Panc1 (cell line): ENCODE measurements at regions not wholly inside any gene's neighbourhood (a gene's known extent, or its start where the extent isn't known, plus 50 kb on each side); places are given as distances from the start of the nearest gene placed in this dataset.

Source experiments
- ATAC-seq: fragments of 200-7000 bp; cut with Tn5 transposase; 2 replicates; pipeline ENCODE4 v1.9.1; 2020; ENCODE audit warnings: mild to moderate bottlenecking, moderate library complexity
- BruUV-seq: library from RNA; stranded (reverse); fragments of 400-500 nt; replicated peaks from 2 replicates; lab custom pipeline; 2021; lab: Mats Ljungman, UMichigan
- CTCF ChIA-PET: fragments of 300-600 bp; sonication (Branson Sonifier 250); formaldehyde crosslinking; loops from one replicate; lab custom pipeline; 2022; ENCODE audit warnings: antibody characterized with exemption; lab: Charles Lee
- POLR2A ChIA-PET: fragments of 300-600 bp; sonication (Branson Sonifier 250); formaldehyde crosslinking; loops from one replicate; lab custom pipeline; 2022; ENCODE audit warnings: antibody characterized with exemption; lab: Charles Lee
- DNase-seq: peaks from one replicate; pipeline ENCODE4 v3.0.0-alpha.2; 2010; ENCODE audit warnings: low read depth, low spot score
- H3K27ac ChIP-seq: 2 replicates; pipeline ENCODE4 v1.5.1; 2011; ENCODE audit warnings: mild to moderate bottlenecking, low read length, inconsistent platforms
- H3K27me3 ChIP-seq: fragments of 200-500 bp; sonication (Bioruptor generic); 2 replicates; pipeline ENCODE4 v1.6.0; 2014; ENCODE audit warnings: low read length, inconsistent platforms; ENCODE audit not compliant: control insufficient read depth, insufficient read depth
- H3K36me3 ChIP-seq: fragments of 200-500 bp; sonication (Bioruptor generic); 2 replicates; pipeline ENCODE4 v1.5.1; 2014; ENCODE audit warnings: inconsistent platforms, mild to moderate bottlenecking, low read length, moderate library complexity; ENCODE audit not compliant: control insufficient read depth, insufficient read depth
- H3K4me1 ChIP-seq: 2 replicates; pipeline ENCODE4 v1.5.1; 2011; ENCODE audit warnings: inconsistent platforms, mild to moderate bottlenecking, low read length, moderate library complexity; ENCODE audit not compliant: control insufficient read depth, insufficient read depth
- H3K4me3 ChIP-seq, 2 experiments: 2 replicates each; pipeline ENCODE4 v1.5.1; 2011 to 2012; ENCODE audit warnings: low read depth in 2 of 2, low read length in 2 of 2, mild to moderate bottlenecking in 2 of 2, inconsistent platforms in 1 of 2, moderate library complexity in 1 of 2
- H3K9me3 ChIP-seq: fragments of 200-500 bp; sonication (Bioruptor generic); 2 replicates; pipeline ENCODE4 v1.5.1; 2014; ENCODE audit warnings: low read depth, mild to moderate bottlenecking, inconsistent platforms, low read length, moderate library complexity; ENCODE audit not compliant: control insufficient read depth, insufficient read depth
- POLR2AphosphoS5 ChIP-seq: IDR thresholded peaks from 2 replicates; pipeline ENCODE4 v1.6.1; 2012; ENCODE audit warnings: mild to moderate bottlenecking, low read depth, low read length, moderate library complexity
- SIN3A ChIP-seq: IDR thresholded peaks from 2 replicates; pipeline ENCODE4 v1.6.1; 2012; ENCODE audit warnings: low read depth, mild to moderate bottlenecking, low read length, moderate library complexity, borderline replicate concordance; ENCODE audit not compliant: insufficient read depth
- TCF7L2 ChIP-seq: IDR thresholded peaks from 2 replicates; pipeline ENCODE4 v1.6.1; 2011; ENCODE audit warnings: mild to moderate bottlenecking, low read depth, low read length, inconsistent platforms
- in situ Hi-C: cut with HindIII; loops from 2 replicates; pipeline ENCODE4 v1.10.0; 2016; ENCODE audit warnings: low sequenced_read_pairs, low pct_unique_long_range_greater_than_20kb
- intact Hi-C: fragments of 100-400 bp; cut with micrococcal nuclease; formaldehyde crosslinking; loops from one replicate; pipeline ENCODE4 v1.10.0; 2022; ENCODE audit not compliant: unreplicated experiment
- TF ChIP-seq, protein P1 (sequence below), 2 experiments: IDR thresholded peaks; 2 replicates each; pipeline ENCODE4 v1.6.1; 2011 to 2012; ENCODE audit warnings: low read depth in 2 of 2, control low read depth in 1 of 2, low read length in 1 of 2, mild to moderate bottlenecking in 1 of 2, moderate library complexity in 1 of 2; ENCODE audit not compliant: insufficient read depth in 1 of 2
- TF ChIP-seq, protein P2 (sequence below): fragments of 450-650 bp; IDR thresholded peaks from 2 replicates; pipeline ENCODE4 v1.5.1; 2017; ENCODE audit warnings: mild to moderate bottlenecking

DNA sequence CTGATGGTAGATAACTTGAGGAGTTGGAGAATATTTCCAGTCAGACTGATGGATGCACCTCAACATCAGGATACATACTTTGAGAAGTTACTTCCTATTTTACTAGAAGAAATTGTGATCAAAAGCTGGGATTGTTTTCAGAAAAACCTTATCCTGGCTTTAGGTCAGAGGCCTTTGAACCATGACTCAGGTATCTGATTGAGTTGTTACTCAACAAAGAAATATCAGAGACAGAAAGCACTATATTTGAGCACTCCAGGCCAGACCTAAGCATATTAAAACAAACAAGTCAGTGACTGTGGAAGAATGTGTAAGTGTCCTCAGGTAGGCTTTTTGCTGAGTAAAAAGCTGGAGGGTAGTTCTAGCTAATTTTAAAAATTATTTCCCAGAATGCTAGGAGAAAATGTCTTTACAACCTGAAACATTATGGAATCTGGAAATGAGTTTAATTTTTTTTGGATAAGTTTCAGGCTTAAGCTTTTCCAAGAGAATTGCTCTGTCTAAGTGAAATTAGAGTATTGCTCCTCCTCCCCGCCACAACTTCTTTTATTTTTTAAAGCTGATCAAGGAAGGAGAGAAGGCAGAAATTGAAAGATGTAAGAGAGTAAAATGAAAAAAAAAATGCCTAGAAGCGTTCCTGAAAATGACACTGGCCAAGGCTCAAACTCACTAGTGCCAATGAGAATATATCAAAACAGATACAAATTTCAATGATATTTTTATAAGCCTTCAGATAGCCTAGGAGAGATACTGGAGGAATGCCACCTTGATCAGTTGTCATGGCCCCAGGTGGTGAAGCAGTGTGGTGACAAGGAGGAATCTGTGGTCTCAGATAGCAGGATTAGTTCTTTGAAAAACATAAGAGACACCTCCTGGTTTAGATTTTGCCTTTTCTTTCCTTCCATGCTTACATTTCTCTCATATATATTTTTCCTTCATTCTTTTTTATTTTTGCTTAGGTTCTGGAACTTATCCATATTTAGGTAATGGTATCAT, 790.3 kb downstream of the TMTC2 start:
- CTCF ChIA-PET: no interaction called here
- BruUV-seq: no TSS peak
- POLR2A ChIA-PET: no interaction called here

DNA sequence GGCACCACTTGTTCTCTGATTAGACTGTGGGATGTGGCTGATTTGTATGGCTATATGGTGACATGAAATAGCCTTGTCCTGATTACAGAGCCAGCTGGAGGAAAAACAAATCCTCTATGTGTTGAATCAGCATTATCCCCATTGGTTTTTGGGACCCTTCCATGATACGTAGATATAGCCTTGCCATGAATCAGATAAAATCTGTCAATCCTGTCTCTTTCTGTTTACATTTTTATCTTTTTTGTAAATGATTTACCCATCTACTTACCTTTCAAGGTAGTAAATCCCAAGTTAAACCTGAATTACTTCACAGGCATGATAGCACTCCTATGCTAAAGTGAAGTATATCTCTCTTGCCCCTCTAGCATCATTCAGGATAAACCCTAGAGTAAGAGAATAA, 789.3 kb downstream of the TMTC2 start:
- in situ Hi-C loops (no loop called here), intact Hi-C loops (no loop called here)
- Histone ChIP-seq H3K27me3 (no peaks in the 10 kb centered on the region), H3K4me3 (no peak overlapping the region), H3K36me3 (no peaks in the 10 kb centered on the region), H3K9me3 (no peaks in the 10 kb centered on the region), H3K4me1 (no peaks in the 10 kb centered on the region), H3K27ac (no peak overlapping the region)
- TF ChIP-seq, protein P1, sequence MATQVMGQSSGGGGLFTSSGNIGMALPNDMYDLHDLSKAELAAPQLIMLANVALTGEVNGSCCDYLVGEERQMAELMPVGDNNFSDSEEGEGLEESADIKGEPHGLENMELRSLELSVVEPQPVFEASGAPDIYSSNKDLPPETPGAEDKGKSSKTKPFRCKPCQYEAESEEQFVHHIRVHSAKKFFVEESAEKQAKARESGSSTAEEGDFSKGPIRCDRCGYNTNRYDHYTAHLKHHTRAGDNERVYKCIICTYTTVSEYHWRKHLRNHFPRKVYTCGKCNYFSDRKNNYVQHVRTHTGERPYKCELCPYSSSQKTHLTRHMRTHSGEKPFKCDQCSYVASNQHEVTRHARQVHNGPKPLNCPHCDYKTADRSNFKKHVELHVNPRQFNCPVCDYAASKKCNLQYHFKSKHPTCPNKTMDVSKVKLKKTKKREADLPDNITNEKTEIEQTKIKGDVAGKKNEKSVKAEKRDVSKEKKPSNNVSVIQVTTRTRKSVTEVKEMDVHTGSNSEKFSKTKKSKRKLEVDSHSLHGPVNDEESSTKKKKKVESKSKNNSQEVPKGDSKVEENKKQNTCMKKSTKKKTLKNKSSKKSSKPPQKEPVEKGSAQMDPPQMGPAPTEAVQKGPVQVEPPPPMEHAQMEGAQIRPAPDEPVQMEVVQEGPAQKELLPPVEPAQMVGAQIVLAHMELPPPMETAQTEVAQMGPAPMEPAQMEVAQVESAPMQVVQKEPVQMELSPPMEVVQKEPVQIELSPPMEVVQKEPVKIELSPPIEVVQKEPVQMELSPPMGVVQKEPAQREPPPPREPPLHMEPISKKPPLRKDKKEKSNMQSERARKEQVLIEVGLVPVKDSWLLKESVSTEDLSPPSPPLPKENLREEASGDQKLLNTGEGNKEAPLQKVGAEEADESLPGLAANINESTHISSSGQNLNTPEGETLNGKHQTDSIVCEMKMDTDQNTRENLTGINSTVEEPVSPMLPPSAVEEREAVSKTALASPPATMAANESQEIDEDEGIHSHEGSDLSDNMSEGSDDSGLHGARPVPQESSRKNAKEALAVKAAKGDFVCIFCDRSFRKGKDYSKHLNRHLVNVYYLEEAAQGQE (IDR thresholded peaks at IDR 0.05; ENCODE audit: insufficient read depth in 1 of 2, low read depth in 2 of 2, low read length in 1 of 2): no peak
- no peak for TF ChIP-seq POLR2AphosphoS5
- TF ChIP-seq, protein P2, sequence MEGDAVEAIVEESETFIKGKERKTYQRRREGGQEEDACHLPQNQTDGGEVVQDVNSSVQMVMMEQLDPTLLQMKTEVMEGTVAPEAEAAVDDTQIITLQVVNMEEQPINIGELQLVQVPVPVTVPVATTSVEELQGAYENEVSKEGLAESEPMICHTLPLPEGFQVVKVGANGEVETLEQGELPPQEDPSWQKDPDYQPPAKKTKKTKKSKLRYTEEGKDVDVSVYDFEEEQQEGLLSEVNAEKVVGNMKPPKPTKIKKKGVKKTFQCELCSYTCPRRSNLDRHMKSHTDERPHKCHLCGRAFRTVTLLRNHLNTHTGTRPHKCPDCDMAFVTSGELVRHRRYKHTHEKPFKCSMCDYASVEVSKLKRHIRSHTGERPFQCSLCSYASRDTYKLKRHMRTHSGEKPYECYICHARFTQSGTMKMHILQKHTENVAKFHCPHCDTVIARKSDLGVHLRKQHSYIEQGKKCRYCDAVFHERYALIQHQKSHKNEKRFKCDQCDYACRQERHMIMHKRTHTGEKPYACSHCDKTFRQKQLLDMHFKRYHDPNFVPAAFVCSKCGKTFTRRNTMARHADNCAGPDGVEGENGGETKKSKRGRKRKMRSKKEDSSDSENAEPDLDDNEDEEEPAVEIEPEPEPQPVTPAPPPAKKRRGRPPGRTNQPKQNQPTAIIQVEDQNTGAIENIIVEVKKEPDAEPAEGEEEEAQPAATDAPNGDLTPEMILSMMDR: no peak
- no peak for TF ChIP-seq SIN3A
- TF ChIP-seq TCF7L2: no peak
- ChIA-PET POLR2A (no interaction called here), CTCF (no interaction called here)
- ATAC-seq: no peak
- DNase-seq: no peak
- no TSS peak for BruUV-seq

More for the DNA sequence above, 790.3 kb downstream of the TMTC2 start:
- DNase-seq (no peak), ATAC-seq (no peak)
- Histone ChIP-seq H3K4me3 (no peak overlapping the region), H3K9me3 (no peaks in the 10 kb centered on the region), H3K27me3 (no peaks in the 10 kb centered on the region), H3K4me1 (no peaks in the 10 kb centered on the region), H3K36me3 (no peaks in the 10 kb centered on the region), H3K27ac (no peak overlapping the region)
- in situ Hi-C loops (no loop called here), intact Hi-C loops (no loop called here)
- TF ChIP-seq TCF7L2: no peak
- TF ChIP-seq POLR2AphosphoS5: no peak
- TF ChIP-seq, protein P1 (IDR thresholded peaks at IDR 0.05; ENCODE audit: insufficient read depth in 1 of 2, low read depth in 2 of 2, low read length in 1 of 2): no peak
- TF ChIP-seq, protein P2: no peak
- no peak for TF ChIP-seq SIN3A
